ENCODE measurements at regions not wholly inside any gene's neighbourhood (a gene's known extent, or its start where the extent isn't known, plus 50 kb on each side); places are given as distances from the start of the nearest gene placed in this dataset.
"Not testable (repeated sequence)": the region's sequence is repeated elsewhere in the genome, so short reads cannot be mapped to it uniquely, and the experiment has no call there.

- Histone ChIP-seq H3K9me3 (ENCODE audit: insufficient read depth, low read length) (no peaks in the 10 kb centered on the region), H3K36me3 (ENCODE audit: insufficient read depth, insufficient read length, low read length) (no peaks in the 10 kb centered on the region), H3K4me3 (ENCODE audit: insufficient read length, low read depth) (no peak overlapping the region), H3K4me1 (ENCODE audit: insufficient read depth, insufficient read length) (no peaks in the 10 kb centered on the region), H3K9ac (ENCODE audit: insufficient read length, low read depth) (no peak overlapping the region), H3K27me3 (ENCODE audit: insufficient read depth, insufficient read length) (no peaks in the 10 kb centered on the region)
- TF ChIP-seq SUZ12 (IDR thresholded peaks at IDR 0.05; ENCODE audit: extremely low read depth, insufficient read depth, insufficient read length): no peak
- TF ChIP-seq YY1 (IDR thresholded peaks at IDR 0.05; ENCODE audit: insufficient read depth, insufficient read length): no peak
- TF ChIP-seq ZNF274 (IDR thresholded peaks at IDR 0.05; ENCODE audit: low read depth, low read length): no peak
- DNase-seq (ENCODE audit: low read depth, low spot score): no peak
Measured at GRCh38 chr1:30366911-30367310, 356.5 kb downstream of the MATN1 start.

GRCh38 chr1:30366199-30366598 lies 357.2 kb downstream of the MATN1 start:
- Histone ChIP-seq H3K27me3 (ENCODE audit: insufficient read depth, insufficient read length) (no peaks in the 10 kb centered on the region), H3K4me1 (ENCODE audit: insufficient read depth, insufficient read length) (no peaks in the 10 kb centered on the region), H3K4me3 (ENCODE audit: insufficient read length, low read depth) (no peak overlapping the region), H3K36me3 (ENCODE audit: insufficient read depth, insufficient read length, low read length) (no peaks in the 10 kb centered on the region), H3K9me3 (ENCODE audit: insufficient read depth, low read length) (no peaks in the 10 kb centered on the region), H3K9ac (ENCODE audit: insufficient read length, low read depth) (no peak overlapping the region)
- TF ChIP-seq ZNF274 (IDR thresholded peaks at IDR 0.05; ENCODE audit: low read depth, low read length): no peak
- TF ChIP-seq SUZ12 (IDR thresholded peaks at IDR 0.05; ENCODE audit: extremely low read depth, insufficient read depth, insufficient read length): no peak
- no peak for TF ChIP-seq YY1 (IDR thresholded peaks at IDR 0.05; ENCODE audit: insufficient read depth, insufficient read length)
- DNase-seq (ENCODE audit: low read depth, low spot score): no peak

- TF ChIP-seq YY1 (IDR thresholded peaks at IDR 0.05; ENCODE audit: insufficient read depth, insufficient read length) (no peak), SUZ12 (IDR thresholded peaks at IDR 0.05; ENCODE audit: extremely low read depth, insufficient read depth, insufficient read length) (no peak), ZNF274 (IDR thresholded peaks at IDR 0.05; ENCODE audit: low read depth, low read length) (no peak)
- Histone ChIP-seq H3K9me3 (ENCODE audit: insufficient read depth, low read length) (no peaks in the 10 kb centered on the region), H3K4me3 (ENCODE audit: insufficient read length, low read depth) (no peak overlapping the region), H3K4me1 (ENCODE audit: insufficient read depth, insufficient read length) (no peaks in the 10 kb centered on the region), H3K36me3 (ENCODE audit: insufficient read depth, insufficient read length, low read length) (no peaks in the 10 kb centered on the region), H3K9ac (ENCODE audit: insufficient read length, low read depth) (no peak overlapping the region), H3K27me3 (ENCODE audit: insufficient read depth, insufficient read length) (no peaks in the 10 kb centered on the region)
- DNase-seq (ENCODE audit: low read depth, low spot score): no peak
Measured at GRCh38 chr1:30365596-30365995, 357.8 kb downstream of the MATN1 start.

DNA sequence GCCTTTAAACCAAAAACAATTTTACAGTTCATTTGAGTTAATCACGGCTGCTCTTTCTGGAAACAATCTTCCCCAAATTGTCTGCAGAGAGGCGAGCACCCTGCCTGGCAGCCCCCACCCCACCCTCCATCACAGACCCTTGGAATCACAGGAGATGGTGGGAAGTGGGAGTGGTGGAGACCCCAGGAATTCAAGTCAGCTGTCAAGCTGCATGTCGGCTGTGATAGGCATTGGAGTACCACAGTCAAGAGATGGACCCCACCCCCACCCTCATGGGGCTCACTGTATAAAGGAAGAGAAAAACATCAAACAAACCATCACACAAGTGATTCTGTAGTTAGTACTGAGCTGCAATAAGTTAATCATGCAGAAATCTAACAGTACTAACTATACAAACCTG lies 360.4 kb downstream of the MATN1 start:
- Histone ChIP-seq H3K4me3 (ENCODE audit: insufficient read length, low read depth) (no peak overlapping the region), H3K9me3 (ENCODE audit: insufficient read depth, low read length) (no peaks in the 10 kb centered on the region), H3K36me3 (ENCODE audit: insufficient read depth, insufficient read length, low read length) (no peaks in the 10 kb centered on the region), H3K27me3 (ENCODE audit: insufficient read depth, insufficient read length) (no peaks in the 10 kb centered on the region), H3K4me1 (ENCODE audit: insufficient read depth, insufficient read length) (peaks cover 7% of the 10 kb centered on the region), H3K9ac (ENCODE audit: insufficient read length, low read depth) (no peak overlapping the region)
- no peak for DNase-seq (ENCODE audit: low read depth, low spot score)
- no peak for TF ChIP-seq ZNF274 (IDR thresholded peaks at IDR 0.05; ENCODE audit: low read depth, low read length)
- TF ChIP-seq YY1 (IDR thresholded peaks at IDR 0.05; ENCODE audit: insufficient read depth, insufficient read length): no peak
- TF ChIP-seq SUZ12 (IDR thresholded peaks at IDR 0.05; ENCODE audit: extremely low read depth, insufficient read depth, insufficient read length): no peak

GRCh38 chr1:30362603-30362990 lies 360.8 kb downstream of the MATN1 start:
- Histone ChIP-seq H3K36me3 (ENCODE audit: insufficient read depth, insufficient read length, low read length) (no peaks in the 10 kb centered on the region), H3K4me1 (ENCODE audit: insufficient read depth, insufficient read length) (peaks cover 10% of the 10 kb centered on the region), H3K4me3 (ENCODE audit: insufficient read length, low read depth) (no peak overlapping the region), H3K9ac (ENCODE audit: insufficient read length, low read depth) (no peak overlapping the region), H3K27me3 (ENCODE audit: insufficient read depth, insufficient read length) (no peaks in the 10 kb centered on the region), H3K9me3 (ENCODE audit: insufficient read depth, low read length) (no peaks in the 10 kb centered on the region)
- TF ChIP-seq SUZ12 (IDR thresholded peaks at IDR 0.05; ENCODE audit: extremely low read depth, insufficient read depth, insufficient read length) (no peak), YY1 (IDR thresholded peaks at IDR 0.05; ENCODE audit: insufficient read depth, insufficient read length) (no peak), ZNF274 (IDR thresholded peaks at IDR 0.05; ENCODE audit: low read depth, low read length) (no peak)
- DNase-seq (ENCODE audit: low read depth, low spot score): no peak

DNA sequence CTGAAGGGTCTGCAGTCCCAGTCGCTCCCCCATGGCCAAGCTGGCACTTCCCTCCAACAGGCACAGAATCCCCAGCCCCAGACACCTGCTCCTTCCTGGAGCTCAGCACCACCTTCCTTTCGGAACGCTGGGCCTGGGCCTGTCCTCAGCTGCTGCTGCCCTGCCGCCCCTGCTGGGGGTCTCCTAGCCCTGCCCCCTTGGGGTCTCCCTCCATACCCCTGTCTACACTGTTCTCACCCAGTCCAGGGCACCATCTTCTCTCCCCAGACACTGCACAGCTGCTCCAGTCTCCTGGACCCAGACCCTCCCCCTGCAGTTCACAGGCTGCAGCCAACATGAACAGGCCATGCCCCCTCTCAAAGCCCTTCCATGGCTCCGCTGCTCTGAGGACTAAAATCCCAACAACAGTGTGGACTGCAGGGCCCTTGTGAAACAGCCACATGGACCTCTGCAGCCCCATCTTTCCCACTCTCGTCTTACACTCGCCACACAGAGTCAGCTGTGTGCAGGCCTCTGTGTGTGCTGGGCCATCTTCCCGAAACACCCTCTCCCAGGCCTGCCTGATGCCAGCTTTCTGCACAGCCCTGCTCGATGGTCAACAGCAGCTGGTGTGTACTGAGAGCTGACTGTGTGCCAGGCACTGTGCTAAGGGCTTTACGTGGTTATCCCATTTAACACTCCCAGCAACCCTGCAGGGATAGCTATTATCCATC lies 361.3 kb downstream of the MATN1 start:
- H3K4me3 ChIP-seq (ENCODE audit: insufficient read length, low read depth); H3K4me1 ChIP-seq (ENCODE audit: insufficient read depth, insufficient read length); H3K9ac ChIP-seq (ENCODE audit: insufficient read length, low read depth); H3K9me3 ChIP-seq (ENCODE audit: insufficient read depth, low read length); DNase-seq (ENCODE audit: low read depth, low spot score); H3K27me3 ChIP-seq (ENCODE audit: insufficient read depth, insufficient read length); H3K36me3 ChIP-seq (ENCODE audit: insufficient read depth, insufficient read length, low read length): not testable (repeated sequence)

- peaks cover 10% of the 10 kb centered on the region for H3K4me1 ChIP-seq (ENCODE audit: insufficient read depth, insufficient read length)
- no peaks in the 10 kb centered on the region for H3K36me3 ChIP-seq (ENCODE audit: insufficient read depth, insufficient read length, low read length)
- H3K4me3 ChIP-seq (ENCODE audit: insufficient read length, low read depth): no peak overlapping the region
- no peak for TF ChIP-seq ZNF274 (IDR thresholded peaks at IDR 0.05; ENCODE audit: low read depth, low read length)
- TF ChIP-seq YY1 (IDR thresholded peaks at IDR 0.05; ENCODE audit: insufficient read depth, insufficient read length): no peak
- TF ChIP-seq SUZ12 (IDR thresholded peaks at IDR 0.05; ENCODE audit: extremely low read depth, insufficient read depth, insufficient read length): no peak
- H3K9ac ChIP-seq (ENCODE audit: insufficient read length, low read depth): no peak overlapping the region
- H3K27me3 ChIP-seq (ENCODE audit: insufficient read depth, insufficient read length): no peaks in the 10 kb centered on the region
- no peaks in the 10 kb centered on the region for H3K9me3 ChIP-seq (ENCODE audit: insufficient read depth, low read length)
- no peak for DNase-seq (ENCODE audit: low read depth, low spot score)
Measured at GRCh38 chr1:30360753-30361152, 362.6 kb downstream of the MATN1 start.

All from NT2/D1 (cell line).